ENCODE measurements at regions not wholly inside any gene's neighbourhood (a gene's known extent, or its start where the extent isn't known, plus 50 kb on each side); places are given as distances from the start of the nearest gene placed in this dataset.

GRCh38 chr12:83796531-83796930, 1109.8 kb downstream of the TMTC2 start:
- H3K9me3 ChIP-seq (replicated peaks) = no peaks in the 10 kb centered on the region
- intact Hi-C loops (cut with micrococcal nuclease) = no loop called here
- H3K36me3 ChIP-seq = no peaks in the 10 kb centered on the region
- TF ChIP-seq CTCF (IDR thresholded peaks at IDR 0.05; ENCODE audit: borderline replicate concordance) = no peak
- H3K27me3 ChIP-seq (ENCODE audit: low read depth) = no peaks in the 10 kb centered on the region
- no peak overlapping the region for H3K27ac ChIP-seq (replicated peaks)
- DNase-seq = no peak
- no peak overlapping the region for H3K4me3 ChIP-seq
- no peaks in the 10 kb centered on the region for H3K4me1 ChIP-seq

GRCh38 chr12:83793616-83794015, 1106.9 kb downstream of the TMTC2 start:
- H3K27ac ChIP-seq (replicated peaks) = no peak overlapping the region
- no peak for DNase-seq
- H3K4me3 ChIP-seq = no peak overlapping the region
- H3K27me3 ChIP-seq (ENCODE audit: low read depth) = no peaks in the 10 kb centered on the region
- H3K4me1 ChIP-seq = no peaks in the 10 kb centered on the region
- no peaks in the 10 kb centered on the region for H3K9me3 ChIP-seq (replicated peaks)
- no peaks in the 10 kb centered on the region for H3K36me3 ChIP-seq
- no peak for TF ChIP-seq CTCF (IDR thresholded peaks at IDR 0.05; ENCODE audit: borderline replicate concordance)
- intact Hi-C loops (cut with micrococcal nuclease) = no loop called here

GRCh38 chr12:83784298-83784890, 1097.7 kb downstream of the TMTC2 start:
- Histone ChIP-seq H3K9me3 (replicated peaks) (no peaks in the 10 kb centered on the region), H3K4me1 (no peaks in the 10 kb centered on the region), H3K36me3 (no peaks in the 10 kb centered on the region), H3K27ac (replicated peaks) (no peak overlapping the region), H3K27me3 (ENCODE audit: low read depth) (no peaks in the 10 kb centered on the region), H3K4me3 (no peak overlapping the region)
- no peak for DNase-seq
- intact Hi-C loops (cut with micrococcal nuclease) = no loop called here
- no peak for TF ChIP-seq CTCF (IDR thresholded peaks at IDR 0.05; ENCODE audit: borderline replicate concordance)

- H3K9me3 ChIP-seq (replicated peaks) = peaks cover 8% of the 10 kb centered on the region
- TF ChIP-seq CTCF (IDR thresholded peaks at IDR 0.05; ENCODE audit: borderline replicate concordance) = no peak
- no peaks in the 10 kb centered on the region for H3K36me3 ChIP-seq
- H3K4me1 ChIP-seq = no peaks in the 10 kb centered on the region
- H3K27ac ChIP-seq (replicated peaks) = no peak overlapping the region
- no peak for DNase-seq
- no peak overlapping the region for H3K4me3 ChIP-seq
- no peaks in the 10 kb centered on the region for H3K27me3 ChIP-seq (ENCODE audit: low read depth)
- intact Hi-C loops (cut with micrococcal nuclease) = no loop called here
Observed at GRCh38 chr12:83779526-83779925, 1092.8 kb downstream of the TMTC2 start.

- H3K27me3 ChIP-seq (ENCODE audit: low read depth) = no peaks in the 10 kb centered on the region
- intact Hi-C loops (cut with micrococcal nuclease) = no loop called here
Observed at GRCh38 chr12:83769151-83769550, 1082.4 kb downstream of the TMTC2 start.

More at GRCh38 chr12:83769151-83769550, 1082.4 kb downstream of the TMTC2 start:
- Histone ChIP-seq H3K36me3 (no peaks in the 10 kb centered on the region), H3K4me3 (no peak overlapping the region), H3K27ac (replicated peaks) (no peak overlapping the region), H3K4me1 (no peaks in the 10 kb centered on the region), H3K9me3 (replicated peaks) (peaks cover 22% of the 10 kb centered on the region)
- TF ChIP-seq CTCF (IDR thresholded peaks at IDR 0.05; ENCODE audit: borderline replicate concordance) = no peak
- no peak for DNase-seq
